ENCODE measurements at regions not wholly inside any gene's neighbourhood (a gene's known extent, or its start where the extent isn't known, plus 50 kb on each side); places are given as distances from the start of the nearest gene placed in this dataset.

- TF ChIP-seq CTCF (IDR thresholded peaks at IDR 0.05 in 8 of 11, conservative IDR thresholded peaks at IDR 0.05 in 3 of 11), result no peak
- no peak for TF ChIP-seq POLR2A (IDR thresholded peaks at IDR 0.05)
- no peak for TF ChIP-seq POLR2AphosphoS5 (IDR thresholded peaks at IDR 0.05)
Observed at GRCh38 chr12:118830296-118830695, 151.0 kb upstream of the SRRM4 start.

All from spleen (tissue), 7 donors.